MM.1S (cell line): ENCODE measurements at regions not wholly inside any gene's neighbourhood (a gene's known extent, or its start where the extent isn't known, plus 50 kb on each side); places are given as distances from the start of the nearest gene placed in this dataset.

ENCODE experiments used
- DNase-seq: peaks from one replicate; pipeline ENCODE4 v3.0.0-alpha.2; 2015
- H2AFZ ChIP-seq: fragments of 300-600 bp; sonication (generic); 2 replicates; pipeline ENCODE4 v1.6.0; 2016; ENCODE audit warnings: antibody characterized with exemption, low read length
- H3F3A ChIP-seq: fragments of 300-600 bp; sonication (generic); 2 replicates; pipeline ENCODE4 v1.6.1; 2016; ENCODE audit warnings: mild to moderate bottlenecking, antibody characterized with exemption, low read length, moderate library complexity, mixed read lengths; ENCODE audit not compliant: insufficient read depth
- H3K27ac ChIP-seq: fragments of 300-600 bp; sonication (generic); 2 replicates; pipeline ENCODE4 v1.5.1; 2016; ENCODE audit warnings: mild to moderate bottlenecking, low read length
- H3K27me3 ChIP-seq: fragments of 300-600 bp; sonication (generic); replicated peaks from 2 replicates; pipeline ENCODE4 v1.6.0; 2016; ENCODE audit warnings: low read length; ENCODE audit not compliant: insufficient read depth
- H3K36me3 ChIP-seq: fragments of 300-600 bp; sonication (generic); replicated peaks from 2 replicates; pipeline ENCODE4 v1.6.1; 2016; ENCODE audit warnings: mild to moderate bottlenecking, low read length, mixed read lengths; ENCODE audit not compliant: insufficient read depth
- H3K4me1 ChIP-seq: fragments of 300-600 bp; sonication (generic); 2 replicates; pipeline ENCODE4 v1.6.1; 2016; ENCODE audit warnings: low read length, mixed read lengths
- H3K4me2 ChIP-seq: fragments of 300-600 bp; sonication (generic); 2 replicates; pipeline ENCODE4 v1.6.0; 2016; ENCODE audit warnings: low read depth, low read length
- H3K4me3 ChIP-seq: fragments of 300-600 bp; sonication (generic); 2 replicates; pipeline ENCODE4 v1.5.1; 2016; ENCODE audit warnings: low read length, mixed read lengths
- H3K79me2 ChIP-seq: fragments of 300-600 bp; sonication (generic); 2 replicates; pipeline ENCODE4 v1.6.1; 2016; ENCODE audit warnings: mixed run types, low read length, mixed read lengths
- H3K9ac ChIP-seq: fragments of 300-600 bp; sonication (generic); 2 replicates; pipeline ENCODE4 v1.6.1; 2016; ENCODE audit warnings: low read length, mixed read lengths
- H3K9me2 ChIP-seq: fragments of 300-600 bp; sonication (generic); replicated peaks from 2 replicates; pipeline ENCODE4 v1.6.1; 2016; ENCODE audit warnings: mild to moderate bottlenecking, low read length, mixed read lengths; ENCODE audit not compliant: insufficient read depth
- H3K9me3 ChIP-seq: fragments of 300-600 bp; sonication (generic); replicated peaks from 2 replicates; pipeline ENCODE4 v1.6.1; 2016; ENCODE audit warnings: mild to moderate bottlenecking, low read length, mixed read lengths; ENCODE audit not compliant: insufficient read depth
- H4K20me1 ChIP-seq: fragments of 300-600 bp; sonication (generic); 2 replicates; pipeline ENCODE4 v1.6.1; 2016; ENCODE audit warnings: mild to moderate bottlenecking, low read length, moderate library complexity, mixed read lengths; ENCODE audit not compliant: insufficient read depth
- CTCF ChIP-seq: fragments of 300-600 bp; sonication (generic); IDR thresholded peaks from 2 replicates; pipeline ENCODE4 v1.5.1; 2016; ENCODE audit warnings: antibody characterized with exemption, low read length, mixed read lengths
- EZH2 ChIP-seq: fragments of 300-600 bp; sonication (generic); optimal IDR thresholded peaks from 2 replicates; pipeline ENCODE3; 2017; ENCODE audit warnings: low read depth, mild to moderate bottlenecking, antibody characterized with exemption, low read length, mixed read lengths
- EZH2phosphoT487 ChIP-seq: fragments of 300-600 bp; sonication (generic); IDR thresholded peaks from 2 replicates; pipeline ENCODE4 v1.6.1; 2018; ENCODE audit warnings: antibody characterized with exemption, low read length

- no peaks in the 10 kb centered on the region for H3K27me3 ChIP-seq
Observed at GRCh38 chr14:85306024-85306423, 223.9 kb upstream of the FLRT2 start.

GRCh38 chr14:85308531-85309300 is 221.2 kb upstream of the FLRT2 start:
- Histone ChIP-seq H3K27ac (no peak overlapping the region), H3K36me3 (no peaks in the 10 kb centered on the region), H3K79me2 (no peaks in the 10 kb centered on the region), H4K20me1 (no peaks in the 10 kb centered on the region), H3K27me3 (no peaks in the 10 kb centered on the region), H3K4me3 (no peak overlapping the region), H3K4me2 (no peak overlapping the region), H3F3A (no peaks in the 10 kb centered on the region), H3K9ac (no peak overlapping the region), H2AFZ (no peak overlapping the region), H3K9me2 (no peaks in the 10 kb centered on the region), H3K9me3 (no peaks in the 10 kb centered on the region), H3K4me1 (no peaks in the 10 kb centered on the region)
- TF ChIP-seq EZH2 (no peak), CTCF (no peak), EZH2phosphoT487 (no peak)
- no peak for DNase-seq

More at GRCh38 chr14:85306024-85306423, 223.9 kb upstream of the FLRT2 start:
- H2AFZ ChIP-seq, result no peak overlapping the region
- H3K4me2 ChIP-seq, result no peak overlapping the region
- DNase-seq, result no peak
- no peaks in the 10 kb centered on the region for H3K9me2 ChIP-seq
- no peaks in the 10 kb centered on the region for H3F3A ChIP-seq
- no peak overlapping the region for H3K9ac ChIP-seq
- H3K4me3 ChIP-seq, result no peak overlapping the region
- H3K27ac ChIP-seq, result no peak overlapping the region
- H3K79me2 ChIP-seq, result no peaks in the 10 kb centered on the region
- no peak for TF ChIP-seq EZH2phosphoT487
- no peak for TF ChIP-seq EZH2
- TF ChIP-seq CTCF, result no peak
- H3K36me3 ChIP-seq, result no peaks in the 10 kb centered on the region
- no peaks in the 10 kb centered on the region for H4K20me1 ChIP-seq
- no peaks in the 10 kb centered on the region for H3K9me3 ChIP-seq
- H3K4me1 ChIP-seq, result no peaks in the 10 kb centered on the region

- no peak overlapping the region for H3K4me3 ChIP-seq
- no peak overlapping the region for H3K4me2 ChIP-seq
- no peaks in the 10 kb centered on the region for H4K20me1 ChIP-seq
- TF ChIP-seq EZH2, result no peak
- no peak for TF ChIP-seq EZH2phosphoT487
- no peak for TF ChIP-seq CTCF
- DNase-seq, result no peak
- no peaks in the 10 kb centered on the region for H3F3A ChIP-seq
- no peak overlapping the region for H3K27ac ChIP-seq
- H3K9me3 ChIP-seq, result no peaks in the 10 kb centered on the region
- no peaks in the 10 kb centered on the region for H3K4me1 ChIP-seq
- H3K36me3 ChIP-seq, result no peaks in the 10 kb centered on the region
- H3K27me3 ChIP-seq, result no peaks in the 10 kb centered on the region
- H3K9me2 ChIP-seq, result no peaks in the 10 kb centered on the region
- H3K9ac ChIP-seq, result no peak overlapping the region
- H3K79me2 ChIP-seq, result no peaks in the 10 kb centered on the region
- H2AFZ ChIP-seq, result no peak overlapping the region
Observed at GRCh38 chr14:85310491-85311272, 219.3 kb upstream of the FLRT2 start.
